H1 (cell line): ENCODE measurements at regions not wholly inside any gene's neighbourhood (a gene's known extent, or its start where the extent isn't known, plus 50 kb on each side); places are given as distances from the start of the nearest gene placed in this dataset.

Experiments
- CTCF ChIA-PET: fragments of 300-600 bp; sonication (Branson Sonifier 250); formaldehyde crosslinking; loops from one replicate; lab custom pipeline; 2021; ENCODE audit not compliant: partially characterized antibody; lab: Charles Lee
- POLR2A ChIA-PET: fragments of 300-600 bp; sonication (Branson Sonifier 250); formaldehyde crosslinking; loops from one replicate; lab custom pipeline; 2021; ENCODE audit warnings: inconsistent platforms; ENCODE audit not compliant: partially characterized antibody; lab: Charles Lee
- DNase-seq, 2 experiments: peaks; one replicate each; pipeline versions ENCODE4 v3.0.0 to v3.0.0-alpha.2; 2010 to 2022; ENCODE audit warnings: low spot score in 2 of 2, low read depth in 1 of 2, mixed read lengths in 1 of 2
- FAIRE-seq: peaks from 2 replicates; lab custom pipeline; 2011; peaks lifted over from hg19 to GRCh38; lab: Jason Lieb, UNC
- H2AFZ ChIP-seq: 2 replicates; pipeline ENCODE4 v1.8.1; 2012; ENCODE audit warnings: low read length, inconsistent platforms
- H2AK5ac ChIP-seq: 2 replicates; pipeline ENCODE4 v1.6.1; 2013; ENCODE audit warnings: low read depth, low read length
- H2BK120ac ChIP-seq: replicated peaks from 2 replicates; pipeline ENCODE3; 2013; ENCODE audit warnings: low read depth, low read length, inconsistent platforms
- H2BK12ac ChIP-seq: 2 replicates; pipeline ENCODE4 v1.6.1; 2013; ENCODE audit warnings: low read depth, low read length
- H2BK15ac ChIP-seq: 2 replicates; pipeline ENCODE4 v1.6.1; 2013; ENCODE audit warnings: low read length
- H2BK20ac ChIP-seq: 2 replicates; pipeline ENCODE4 v1.6.1; 2013; ENCODE audit warnings: low read length
- H2BK5ac ChIP-seq: 2 replicates; pipeline ENCODE4 v1.6.1; 2013; ENCODE audit warnings: low read depth, low read length
- H3K14ac ChIP-seq: 2 replicates; pipeline ENCODE4 v1.6.1; 2013; ENCODE audit warnings: inconsistent platforms; ENCODE audit not compliant: insufficient read length
- H3K18ac ChIP-seq: 2 replicates; pipeline ENCODE4 v1.6.1; 2013; ENCODE audit warnings: low read length; ENCODE audit errors: extremely low read depth
- H3K23ac ChIP-seq: 2 replicates; pipeline ENCODE4 v1.6.1; 2013; ENCODE audit warnings: inconsistent platforms; ENCODE audit not compliant: insufficient read length
- H3K23me2 ChIP-seq: 2 replicates; pipeline ENCODE4 v1.6.1; 2013; ENCODE audit warnings: low read depth, low read length
- H3K27ac ChIP-seq: 2 replicates; pipeline ENCODE4 v1.6.1; 2011; ENCODE audit warnings: low read depth, low read length, inconsistent platforms
- H3K27me3 ChIP-seq, 4 experiments: replicated peaks in 1 of 4; 1 replicate in 1 of 4; 2 replicates in 3 of 4; pipeline versions ENCODE4 v1.6.1 to v1.8.1; 2011 to 2013; ENCODE audit warnings: low read length in 3 of 4, mild to moderate bottlenecking in 3 of 4, inconsistent platforms in 2 of 4, mixed read lengths in 2 of 4, moderate library complexity in 1 of 4; ENCODE audit not compliant: control insufficient read depth in 3 of 4, insufficient read depth in 3 of 4; ENCODE audit errors: extremely low read depth in 1 of 4
- H3K36me3 ChIP-seq, 4 experiments: 2 replicates each; pipeline versions ENCODE4 v1.6.1 to v1.8.1; 2011 to 2013; ENCODE audit warnings: mild to moderate bottlenecking in 4 of 4, low read length in 3 of 4, moderate library complexity in 2 of 4, control low read depth in 1 of 4, inconsistent platforms in 1 of 4; ENCODE audit not compliant: insufficient read depth in 4 of 4, control insufficient read depth in 2 of 4
- H3K4ac ChIP-seq: replicated peaks from 2 replicates; pipeline ENCODE3; 2013; ENCODE audit warnings: low read length, low read depth, mixed read lengths, inconsistent platforms; ENCODE audit not compliant: insufficient read length
- H3K4me1 ChIP-seq, 4 experiments: replicated peaks in 1 of 4; 1 replicate in 1 of 4; 2 replicates in 3 of 4; pipeline versions ENCODE4 v1.6.1 to v1.8.1; 2011 to 2013; ENCODE audit warnings: low read length in 3 of 4, inconsistent platforms in 2 of 4, mixed read lengths in 1 of 4; ENCODE audit not compliant: insufficient read depth in 4 of 4, control insufficient read depth in 3 of 4
- H3K4me2 ChIP-seq, 2 experiments: 2 replicates each; pipeline versions ENCODE4 v1.6.1 to v1.8.1; 2011 to 2013; ENCODE audit warnings: low read depth in 2 of 2, low read length in 2 of 2, control low read depth in 1 of 2, inconsistent platforms in 1 of 2, mild to moderate bottlenecking in 1 of 2; ENCODE audit not compliant: insufficient read depth in 1 of 2
- H3K4me3 ChIP-seq, 4 experiments: fragments of 200-600, 300-600 bp in 1 of 4; sonication (generic), shearing (Covaris generic), sonication (Bioruptor Twin) in 1 of 4; 2 replicates each; pipeline versions ENCODE4 v1.5.1 to v1.8.1; 2011 to 2016; ENCODE audit warnings: low read length in 4 of 4, low read depth in 3 of 4, control low read depth in 2 of 4, inconsistent platforms in 2 of 4, mild to moderate bottlenecking in 2 of 4, mixed read lengths in 1 of 4, moderate library complexity in 1 of 4; ENCODE audit not compliant: insufficient read depth in 2 of 4; ENCODE audit errors: extremely low read depth in 1 of 4
- H3K56ac ChIP-seq: replicated peaks from 2 replicates; pipeline ENCODE3; 2013; ENCODE audit warnings: low read depth, mild to moderate bottlenecking, mixed read lengths, low read length, inconsistent platforms; ENCODE audit not compliant: insufficient read length
- H3K79me1 ChIP-seq: 2 replicates; pipeline ENCODE4 v1.6.1; 2013; ENCODE audit warnings: low read depth, low read length, control low read depth
- H3K79me2 ChIP-seq, 2 experiments: 2 replicates each; pipeline versions ENCODE4 v1.6.1 to v1.8.1; 2012 to 2013; ENCODE audit warnings: low read length in 2 of 2, mild to moderate bottlenecking in 2 of 2, inconsistent platforms in 1 of 2; ENCODE audit not compliant: insufficient read depth in 2 of 2, control insufficient read depth in 1 of 2
- H3K9ac ChIP-seq, 4 experiments: replicated peaks in 1 of 4; 1 replicate in 1 of 4; 2 replicates in 3 of 4; pipeline versions ENCODE4 v1.6.1 to v1.8.1; 2011 to 2013; ENCODE audit warnings: low read depth in 3 of 4, low read length in 3 of 4, control low read depth in 2 of 4, mild to moderate bottlenecking in 2 of 4, moderate library complexity in 2 of 4, inconsistent platforms in 1 of 4; ENCODE audit errors: extremely low read depth in 1 of 4
- H3K9me3 ChIP-seq, 2 experiments: 2 replicates each; pipeline versions ENCODE4 v1.6.1 to v1.8.1; 2012 to 2013; ENCODE audit warnings: mild to moderate bottlenecking in 2 of 2, moderate library complexity in 2 of 2, control low read depth in 1 of 2, inconsistent platforms in 1 of 2, low read depth in 1 of 2, low read length in 1 of 2, mixed read lengths in 1 of 2; ENCODE audit not compliant: insufficient read depth in 2 of 2
- H4K20me1 ChIP-seq, 2 experiments: replicated peaks in 1 of 2; 2 replicates each; pipeline versions ENCODE3 to v1.8.1; 2011 to 2013; ENCODE audit warnings: inconsistent platforms in 2 of 2, low read length in 2 of 2, mild to moderate bottlenecking in 1 of 2; ENCODE audit not compliant: insufficient read depth in 2 of 2, control insufficient read depth in 1 of 2
- H4K5ac ChIP-seq: 2 replicates; pipeline ENCODE4 v1.6.1; 2013; ENCODE audit warnings: low read length, low read depth, mixed read lengths, inconsistent platforms; ENCODE audit not compliant: insufficient read length
- H4K8ac ChIP-seq: 2 replicates; pipeline ENCODE4 v1.8.0; 2013; ENCODE audit warnings: mild to moderate bottlenecking, moderate library complexity, low read length, inconsistent platforms; ENCODE audit not compliant: insufficient read depth; ENCODE audit errors: extremely low read depth
- H4K91ac ChIP-seq: replicated peaks from 2 replicates; pipeline ENCODE3; 2013; ENCODE audit warnings: low read length, mixed read lengths, inconsistent platforms; ENCODE audit not compliant: insufficient read length
- CBX8 ChIP-seq: fragments of 300-800, 300-1000 bp; sonication (generic); IDR thresholded peaks from 2 replicates; pipeline ENCODE4 v1.7.1; 2016; ENCODE audit warnings: low read depth, low read length, borderline replicate concordance
- CHD1 ChIP-seq: IDR thresholded peaks from 2 replicates; pipeline ENCODE4 v1.6.1; 2012; ENCODE audit warnings: low read depth, low read length, improper control_type of control experiment
- CHD2 ChIP-seq: IDR thresholded peaks from 2 replicates; pipeline ENCODE4 v1.6.1; 2012; ENCODE audit warnings: low read length, improper control_type of control experiment
- EGR1 ChIP-seq: IDR thresholded peaks from 2 replicates; pipeline ENCODE4 v1.6.1; 2011; ENCODE audit warnings: low read depth, low read length, borderline replicate concordance
- EP300 ChIP-seq, 2 experiments: IDR thresholded peaks; 1 replicate in 1 of 2; 2 replicates in 1 of 2; pipeline ENCODE4 v1.6.1; 2011 to 2012; ENCODE audit warnings: low read depth in 2 of 2, low read length in 2 of 2, mild to moderate bottlenecking in 2 of 2, borderline replicate concordance in 1 of 2, inconsistent platforms in 1 of 2, moderate library complexity in 1 of 2
- EZH2 ChIP-seq: fragments of 200-600 bp; sonication (generic); IDR thresholded peaks from 2 replicates; pipeline ENCODE4 v1.7.1; 2012; ENCODE audit warnings: low read depth, mild to moderate bottlenecking, moderate library complexity, low read length, inconsistent platforms; ENCODE audit not compliant: severe bottlenecking
- POLR2A ChIP-seq, 2 experiments: IDR thresholded peaks; 1 replicate in 1 of 2; 2 replicates in 1 of 2; pipeline ENCODE4 v1.6.1; 2011; ENCODE audit warnings: low read depth in 2 of 2, low read length in 2 of 2, mild to moderate bottlenecking in 2 of 2; ENCODE audit errors: control extremely low read depth in 1 of 2
- SP4 ChIP-seq: IDR thresholded peaks from 2 replicates; pipeline ENCODE4 v1.6.1; 2012; ENCODE audit warnings: low read length, inconsistent platforms
- TAF7 ChIP-seq: optimal IDR thresholded peaks from 2 replicates; pipeline ENCODE3; 2011; ENCODE audit warnings: low read depth, mild to moderate bottlenecking, inconsistent platforms, low read length, moderate library complexity, borderline replicate concordance
- TCF12 ChIP-seq: IDR thresholded peaks from 2 replicates; pipeline ENCODE4 v1.6.1; 2011; ENCODE audit warnings: low read depth, mild to moderate bottlenecking, low read length
- ZNF274 ChIP-seq: IDR thresholded peaks from 2 replicates; pipeline ENCODE4 v1.7.0; 2012; ENCODE audit warnings: low read length, borderline replicate concordance; ENCODE audit errors: extremely low read depth
- WGBS, 2 experiments: shearing (Covaris generic) in 1 of 2; methylation state at CpG; one replicate each; pipeline versions ENCODE4 v1.1.6 to v1.1.7; 2013 to 2015; ENCODE audit warnings: low lambda C conversion rate in 2 of 2, mixed read lengths in 2 of 2, inconsistent platforms in 1 of 2, low coverage in 1 of 2, missing lambda C conversion rate in 1 of 2; ENCODE audit not compliant: insufficient replicate concordance in 2 of 2, insufficient coverage in 1 of 2, insufficient read length in 1 of 2; ENCODE audit errors: extremely low coverage in 1 of 2, missing lambda C conversion rate in 1 of 2; 5-methylcytosine and 5-hydroxymethylcytosine counted together

GRCh38 chr3:43950775-43951174, 260.0 kb downstream of the ABHD5 start:
- no peak overlapping the region for H2BK120ac ChIP-seq
- no peaks in the 10 kb centered on the region for H3K9me3 ChIP-seq
- H3K4me1 ChIP-seq: no peaks in the 10 kb centered on the region; a peak in 1 of 7 replicates
- H2AK5ac ChIP-seq: no peak overlapping the region
- H3K9ac ChIP-seq: no peak overlapping the region
- H3K18ac ChIP-seq: no peak overlapping the region
- H4K91ac ChIP-seq: no peak overlapping the region
- no peaks in the 10 kb centered on the region for H3K23me2 ChIP-seq
- H3K4ac ChIP-seq: no peak overlapping the region
- H4K20me1 ChIP-seq: no peaks in the 10 kb centered on the region
- ChIA-PET POLR2A (no interaction called here), CTCF (interaction anchor here (1.7 kb wide), 1 partner anchor 10 kb away, joined by 4 read pairs; no protein-coding TSS in a partner anchor)
- no peak overlapping the region for H2BK12ac ChIP-seq
- H2BK20ac ChIP-seq: no peak overlapping the region
- no peak overlapping the region for H3K56ac ChIP-seq
- no peak overlapping the region for H2AFZ ChIP-seq
- H3K4me2 ChIP-seq: no peak overlapping the region
- H3K27ac ChIP-seq: no peak overlapping the region
- H3K23ac ChIP-seq: no peak overlapping the region
- no peak overlapping the region for H3K14ac ChIP-seq
- H3K4me3 ChIP-seq: no peak overlapping the region
- no peak overlapping the region for H2BK15ac ChIP-seq
- no peaks in the 10 kb centered on the region for H3K36me3 ChIP-seq
- H3K79me2 ChIP-seq: no peaks in the 10 kb centered on the region
- no peak overlapping the region for H2BK5ac ChIP-seq
- H4K8ac ChIP-seq: peak overlapping the region; percentile 29; the same call in 1 of the 2 replicates
- no peaks in the 10 kb centered on the region for H3K27me3 ChIP-seq
- no peaks in the 10 kb centered on the region for H3K79me1 ChIP-seq
- H4K5ac ChIP-seq: no peak overlapping the region
- 90% methylated on average over 4 of the region's 4 CpGs; no CpG with 5 or more reads in 1 of the 2 experiments for WGBS, 2 experiments
- DNase-seq (no peak), FAIRE-seq (no peak)
- TF ChIP-seq ZNF274 (no peak), EZH2 (no peak), CHD1 (no peak), EGR1 (no peak), TCF12 (no peak), CHD2 (no peak), SP4 (no peak), POLR2A (IDR thresholded peaks at IDR 0.05; ENCODE audit: control extremely low read depth in 1 of 2, low read depth in 2 of 2, low read length in 2 of 2) (no peak), CBX8 (no peak), EP300 (IDR thresholded peaks at IDR 0.05; ENCODE audit: borderline replicate concordance in 1 of 2, low read depth in 2 of 2, low read length in 2 of 2) (no peak), TAF7 (no peak)
